ENCODE measurements at regions not wholly inside any gene's neighbourhood (a gene's known extent, or its start where the extent isn't known, plus 50 kb on each side); places are given as distances from the start of the nearest gene placed in this dataset.

- no peaks in the 10 kb centered on the region for H3K4me1 ChIP-seq
- DNase-seq = no peak
- TF ChIP-seq, protein P1, sequence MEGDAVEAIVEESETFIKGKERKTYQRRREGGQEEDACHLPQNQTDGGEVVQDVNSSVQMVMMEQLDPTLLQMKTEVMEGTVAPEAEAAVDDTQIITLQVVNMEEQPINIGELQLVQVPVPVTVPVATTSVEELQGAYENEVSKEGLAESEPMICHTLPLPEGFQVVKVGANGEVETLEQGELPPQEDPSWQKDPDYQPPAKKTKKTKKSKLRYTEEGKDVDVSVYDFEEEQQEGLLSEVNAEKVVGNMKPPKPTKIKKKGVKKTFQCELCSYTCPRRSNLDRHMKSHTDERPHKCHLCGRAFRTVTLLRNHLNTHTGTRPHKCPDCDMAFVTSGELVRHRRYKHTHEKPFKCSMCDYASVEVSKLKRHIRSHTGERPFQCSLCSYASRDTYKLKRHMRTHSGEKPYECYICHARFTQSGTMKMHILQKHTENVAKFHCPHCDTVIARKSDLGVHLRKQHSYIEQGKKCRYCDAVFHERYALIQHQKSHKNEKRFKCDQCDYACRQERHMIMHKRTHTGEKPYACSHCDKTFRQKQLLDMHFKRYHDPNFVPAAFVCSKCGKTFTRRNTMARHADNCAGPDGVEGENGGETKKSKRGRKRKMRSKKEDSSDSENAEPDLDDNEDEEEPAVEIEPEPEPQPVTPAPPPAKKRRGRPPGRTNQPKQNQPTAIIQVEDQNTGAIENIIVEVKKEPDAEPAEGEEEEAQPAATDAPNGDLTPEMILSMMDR (IDR thresholded peaks at IDR 0.05) = no peak
- TF ChIP-seq POLR2A (IDR thresholded peaks at IDR 0.05) = no peak
- WGBS, 2 donors = 81 to 85% methylated on average over 7 to 8 of the region's 8 CpGs
- no peaks in the 10 kb centered on the region for H3K27me3 ChIP-seq
- H3K4me3 ChIP-seq (replicated peaks in 1 of 3) = no peak overlapping the region
- H3K36me3 ChIP-seq = no peaks in the 10 kb centered on the region
- H3K9me3 ChIP-seq = no peaks in the 10 kb centered on the region
- no peak overlapping the region for H3K27ac ChIP-seq
- intact Hi-C loops (cut with DNase I) = no loop called here
These were observed 168.9 kb downstream of the TEX29 start for GRCh38 chr13:111489301-111489700.

DNA sequence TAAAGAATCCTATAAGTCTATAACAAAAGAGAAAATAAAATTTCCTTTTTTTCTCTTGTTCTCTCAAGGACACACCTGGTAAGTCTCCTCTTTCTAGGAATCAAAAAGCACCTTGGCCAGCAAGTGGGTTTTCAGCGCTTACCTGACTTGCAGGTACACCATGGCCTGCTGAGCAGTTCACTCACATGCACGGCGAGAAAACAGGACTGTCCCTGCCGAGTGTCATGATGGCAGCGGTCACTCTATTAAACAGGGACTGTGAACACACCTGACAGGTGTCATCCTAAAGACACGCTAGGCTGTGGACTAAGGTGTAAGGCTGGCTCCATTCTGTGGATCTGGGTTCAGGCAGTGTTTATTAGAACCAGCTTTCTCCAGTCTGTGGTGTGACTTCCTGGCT lies 170.2 kb downstream of the TEX29 start:
- no peak overlapping the region for H3K27ac ChIP-seq
- H3K4me3 ChIP-seq (replicated peaks in 1 of 3) = no peak overlapping the region
- no peaks in the 10 kb centered on the region for H3K36me3 ChIP-seq
- TF ChIP-seq, protein P1 (IDR thresholded peaks at IDR 0.05) = no peak
- TF ChIP-seq POLR2A (IDR thresholded peaks at IDR 0.05) = no peak
- no peaks in the 10 kb centered on the region for H3K27me3 ChIP-seq
- no peaks in the 10 kb centered on the region for H3K9me3 ChIP-seq
- intact Hi-C loops (cut with DNase I) = no loop called here
- no peak for DNase-seq
- WGBS, 2 donors = 83 to 94% methylated on average over 6 of the region's 6 CpGs
- no peaks in the 10 kb centered on the region for H3K4me1 ChIP-seq

DNA sequence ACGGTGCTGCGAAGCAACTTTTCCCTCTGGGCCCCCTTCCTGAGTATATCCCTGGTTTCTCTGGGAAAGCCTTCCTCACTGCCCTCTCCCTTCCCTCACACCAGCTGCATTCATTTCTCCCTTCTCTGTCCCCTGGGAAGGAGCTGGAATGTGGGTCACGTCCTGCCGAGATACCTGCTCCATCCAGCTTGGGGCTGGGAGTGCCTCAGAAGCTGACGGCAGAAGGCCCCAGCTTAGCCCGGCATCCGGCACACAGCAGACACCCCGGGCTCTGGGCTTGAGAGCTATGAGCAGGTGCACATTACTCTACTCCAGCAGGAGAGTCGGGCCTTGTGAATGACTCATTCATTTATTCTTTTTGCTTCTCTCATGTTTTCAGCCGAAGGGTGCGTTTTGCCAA lies 170.6 kb downstream of the TEX29 start:
- Histone ChIP-seq H3K4me1 (no peaks in the 10 kb centered on the region), H3K9me3 (no peaks in the 10 kb centered on the region), H3K27ac (no peak overlapping the region), H3K4me3 (replicated peaks in 1 of 3) (no peak overlapping the region), H3K36me3 (no peaks in the 10 kb centered on the region), H3K27me3 (no peaks in the 10 kb centered on the region)
- intact Hi-C loops (cut with DNase I) = no loop called here
- no peak for TF ChIP-seq POLR2A (IDR thresholded peaks at IDR 0.05)
- TF ChIP-seq, protein P1 (IDR thresholded peaks at IDR 0.05) = no peak
- no peak for DNase-seq
- WGBS, 2 donors = 62 to 66% methylated on average over 11 of the region's 11 CpGs

GRCh38 chr13:111491659-111492058 lies 171.2 kb downstream of the TEX29 start:
- intact Hi-C loops (cut with DNase I) = no loop called here
- no peaks in the 10 kb centered on the region for H3K27me3 ChIP-seq
- no peak for DNase-seq
- H3K9me3 ChIP-seq = no peaks in the 10 kb centered on the region
- no peak overlapping the region for H3K27ac ChIP-seq
- no peak for TF ChIP-seq POLR2A (IDR thresholded peaks at IDR 0.05)
- no peaks in the 10 kb centered on the region for H3K36me3 ChIP-seq
- no peaks in the 10 kb centered on the region for H3K4me1 ChIP-seq
- no peak overlapping the region for H3K4me3 ChIP-seq (replicated peaks in 1 of 3)
- 76 to 77% methylated on average over 10 of the region's 10 CpGs for whole genome bisulfite sequencing, 2 donors

- Histone ChIP-seq H3K36me3 (no peaks in the 10 kb centered on the region), H3K4me3 (replicated peaks in 1 of 3) (no peak overlapping the region), H3K4me1 (no peaks in the 10 kb centered on the region), H3K27me3 (no peaks in the 10 kb centered on the region), H3K27ac (no peak overlapping the region), H3K9me3 (no peaks in the 10 kb centered on the region)
- no peak for TF ChIP-seq POLR2A (IDR thresholded peaks at IDR 0.05)
- TF ChIP-seq, protein P1 (IDR thresholded peaks at IDR 0.05) = no peak
- WGBS, 2 donors = 83 to 84% methylated on average over 18 of the region's 18 CpGs
- DNase-seq = no peak
- intact Hi-C loops (cut with DNase I) = no loop called here
These were observed 172.0 kb downstream of the TEX29 start for GRCh38 chr13:111492341-111492950.
